Ascending aorta (tissue), 2 donors: ENCODE measurements at regions not wholly inside any gene's neighbourhood (a gene's known extent, or its start where the extent isn't known, plus 50 kb on each side); places are given as distances from the start of the nearest gene placed in this dataset.

Experiments used
- DNase-seq, 2 donors: peaks; one replicate each; pipeline ENCODE4 v3.0.0-alpha.2; 2019; ENCODE audit warnings: low spot score in 2 of 2
- H3K27ac ChIP-seq, 2 donors: fragments of 200-600 bp; sonication (generic); one replicate each; pipeline ENCODE4 v1.5.1; 2016 to 2017; ENCODE audit warnings: mild to moderate bottlenecking in 1 of 2
- H3K27me3 ChIP-seq: fragments of 200-600 bp; sonication (generic); one replicate; pipeline ENCODE4 v1.5.1; 2017
- H3K36me3 ChIP-seq, 2 donors: fragments of 200-600 bp; sonication (generic); one replicate each; pipeline ENCODE4 v1.5.1; 2016
- H3K4me1 ChIP-seq, 2 donors: fragments of 200-600 bp; sonication (generic); one replicate each; pipeline ENCODE4 v1.5.1; 2016 to 2017; ENCODE audit warnings: mild to moderate bottlenecking in 1 of 2
- H3K4me3 ChIP-seq, 2 donors: fragments of 200-600 bp; sonication (generic); one replicate each; pipeline ENCODE4 v1.5.1; 2016 to 2017; ENCODE audit warnings: mild to moderate bottlenecking in 1 of 2
- H3K9me3 ChIP-seq, 2 donors: fragments of 200-600 bp; sonication (generic); one replicate each; pipeline ENCODE4 v1.5.1; 2016
- intact Hi-C: fragments of 100-400 bp; cut with DNase I; formaldehyde crosslinking; loops from one replicate; pipeline ENCODE4 v1.15.1; 2023
- TF ChIP-seq, protein P1 (sequence below), 3 experiments: fragments of 200-600 bp in 2 of 3; fragments of 450-650 bp in 1 of 3; sonication (generic) in 2 of 3; IDR thresholded peaks; one replicate each; pipeline ENCODE4 v1.5.1; 2016 to 2019; ENCODE audit warnings: antibody characterized with exemption in 3 of 3, mild to moderate bottlenecking in 1 of 3, moderate library complexity in 1 of 3

DNA sequence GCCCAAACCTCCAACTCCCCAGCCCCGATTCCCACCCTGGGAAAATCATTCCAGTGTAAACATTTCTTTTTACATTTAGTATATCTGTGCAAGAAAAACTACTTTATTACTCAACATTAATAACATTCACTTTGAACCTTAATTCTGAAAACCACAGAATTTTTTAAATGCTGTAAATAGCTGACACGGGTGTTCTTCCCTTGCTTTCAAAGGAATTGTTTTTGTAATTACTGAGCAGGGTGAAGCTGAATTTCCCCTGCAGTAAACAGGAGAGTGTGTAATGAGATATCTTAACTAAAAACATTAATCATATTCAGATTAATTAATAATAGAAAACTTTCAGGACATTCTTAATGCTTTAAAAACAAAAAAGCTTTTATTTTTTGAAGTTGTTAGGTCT lies 99.3 kb upstream of the CITED2 start:
- Histone ChIP-seq H3K36me3 (no peaks in the 10 kb centered on the region), H3K27me3 (no peaks in the 10 kb centered on the region), H3K9me3 (no peaks in the 10 kb centered on the region), H3K4me1 (peaks cover 6 to 19% of the 10 kb centered on the region in 2 donors), H3K4me3 (peak overlapping the region; percentile 26 to 42), H3K27ac (peak overlapping the region; percentile 42 to 50)
- intact Hi-C loops = no loop called here
- TF ChIP-seq, protein P1, sequence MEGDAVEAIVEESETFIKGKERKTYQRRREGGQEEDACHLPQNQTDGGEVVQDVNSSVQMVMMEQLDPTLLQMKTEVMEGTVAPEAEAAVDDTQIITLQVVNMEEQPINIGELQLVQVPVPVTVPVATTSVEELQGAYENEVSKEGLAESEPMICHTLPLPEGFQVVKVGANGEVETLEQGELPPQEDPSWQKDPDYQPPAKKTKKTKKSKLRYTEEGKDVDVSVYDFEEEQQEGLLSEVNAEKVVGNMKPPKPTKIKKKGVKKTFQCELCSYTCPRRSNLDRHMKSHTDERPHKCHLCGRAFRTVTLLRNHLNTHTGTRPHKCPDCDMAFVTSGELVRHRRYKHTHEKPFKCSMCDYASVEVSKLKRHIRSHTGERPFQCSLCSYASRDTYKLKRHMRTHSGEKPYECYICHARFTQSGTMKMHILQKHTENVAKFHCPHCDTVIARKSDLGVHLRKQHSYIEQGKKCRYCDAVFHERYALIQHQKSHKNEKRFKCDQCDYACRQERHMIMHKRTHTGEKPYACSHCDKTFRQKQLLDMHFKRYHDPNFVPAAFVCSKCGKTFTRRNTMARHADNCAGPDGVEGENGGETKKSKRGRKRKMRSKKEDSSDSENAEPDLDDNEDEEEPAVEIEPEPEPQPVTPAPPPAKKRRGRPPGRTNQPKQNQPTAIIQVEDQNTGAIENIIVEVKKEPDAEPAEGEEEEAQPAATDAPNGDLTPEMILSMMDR (IDR thresholded peaks at IDR 0.05) = no peak
- DNase-seq = no peak

GRCh38 chr6:139473231-139473701 lies 98.8 kb upstream of the CITED2 start:
- Histone ChIP-seq H3K9me3 (no peaks in the 10 kb centered on the region), H3K4me1 (peaks cover 6 to 19% of the 10 kb centered on the region in 2 donors), H3K4me3 (peak overlapping the region; percentile 23 to 26), H3K36me3 (no peaks in the 10 kb centered on the region), H3K27me3 (no peaks in the 10 kb centered on the region), H3K27ac (peak overlapping the region; percentile 42 to 50)
- DNase-seq = peak in 1 of 2 donors; percentile 64
- TF ChIP-seq, protein P1 (IDR thresholded peaks at IDR 0.05) = no peak
- intact Hi-C loops = no loop called here

DNA sequence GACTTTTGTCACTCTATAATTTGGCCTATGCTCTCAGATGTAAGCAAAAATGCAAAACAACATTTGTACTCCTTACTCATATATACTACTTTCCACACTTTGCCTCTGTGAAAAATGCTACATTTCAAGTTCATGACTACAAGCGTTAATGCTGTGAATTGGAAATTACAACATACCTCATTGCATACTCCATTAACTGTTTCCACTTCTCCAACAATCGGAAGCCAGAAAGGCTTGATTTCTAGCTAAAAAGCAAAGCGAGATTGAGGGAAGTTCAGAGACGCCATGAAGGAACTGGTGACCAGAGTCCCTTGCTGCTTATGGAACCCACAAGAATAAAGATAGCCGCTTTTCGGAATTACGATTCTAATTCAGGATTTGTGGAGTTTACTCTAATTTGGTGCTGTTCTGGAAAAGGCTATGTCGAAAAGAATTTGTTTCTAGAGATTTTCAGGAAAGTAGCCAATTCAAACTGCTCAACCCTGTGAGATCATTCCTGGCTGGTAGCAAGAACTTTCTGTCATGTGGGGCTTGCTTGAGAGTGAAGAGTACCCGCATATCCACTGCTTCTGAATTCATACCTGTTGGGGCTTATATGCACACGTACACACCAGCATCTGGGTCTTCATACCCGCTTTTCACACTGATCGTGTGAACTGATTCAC lies 98.0 kb upstream of the CITED2 start:
- Histone ChIP-seq H3K27me3 (no peaks in the 10 kb centered on the region), H3K9me3 (no peaks in the 10 kb centered on the region), H3K36me3 (no peaks in the 10 kb centered on the region), H3K27ac (peak overlapping the region; percentile 42 to 50), H3K4me3 (peak overlapping the region; percentile 23 to 26), H3K4me1 (peaks cover 6 to 19% of the 10 kb centered on the region in 2 donors)
- TF ChIP-seq, protein P1 (IDR thresholded peaks at IDR 0.05) = no peak
- no peak for DNase-seq
- intact Hi-C loops = no loop called here

GRCh38 chr6:139470997-139471396 lies 96.5 kb upstream of the CITED2 start:
- DNase-seq = no peak
- TF ChIP-seq, protein P1 (IDR thresholded peaks at IDR 0.05) = no peak
- no peaks in the 10 kb centered on the region for H3K9me3 ChIP-seq
- no peak overlapping the region for H3K4me3 ChIP-seq
- H3K36me3 ChIP-seq = no peaks in the 10 kb centered on the region
- H3K27ac ChIP-seq = no peak overlapping the region
- H3K4me1 ChIP-seq = peaks cover 6 to 19% of the 10 kb centered on the region in 2 donors
- intact Hi-C loops = no loop called here
- no peaks in the 10 kb centered on the region for H3K27me3 ChIP-seq

- DNase-seq = no peak
- no peaks in the 10 kb centered on the region for H3K36me3 ChIP-seq
- no peak overlapping the region for H3K4me3 ChIP-seq
- H3K4me1 ChIP-seq = peaks cover under 1 to 9% of the 10 kb centered on the region in 2 donors
- intact Hi-C loops = no loop called here
- TF ChIP-seq, protein P1 (IDR thresholded peaks at IDR 0.05) = no peak
- H3K27ac ChIP-seq = no peak overlapping the region
- no peaks in the 10 kb centered on the region for H3K27me3 ChIP-seq
- no peaks in the 10 kb centered on the region for H3K9me3 ChIP-seq
Measured at GRCh38 chr6:139468178-139468819, 93.9 kb upstream of the CITED2 start.
